ENCODE measurements at regions not wholly inside any gene's neighbourhood (a gene's known extent, or its start where the extent isn't known, plus 50 kb on each side); places are given as distances from the start of the nearest gene placed in this dataset.

DNA sequence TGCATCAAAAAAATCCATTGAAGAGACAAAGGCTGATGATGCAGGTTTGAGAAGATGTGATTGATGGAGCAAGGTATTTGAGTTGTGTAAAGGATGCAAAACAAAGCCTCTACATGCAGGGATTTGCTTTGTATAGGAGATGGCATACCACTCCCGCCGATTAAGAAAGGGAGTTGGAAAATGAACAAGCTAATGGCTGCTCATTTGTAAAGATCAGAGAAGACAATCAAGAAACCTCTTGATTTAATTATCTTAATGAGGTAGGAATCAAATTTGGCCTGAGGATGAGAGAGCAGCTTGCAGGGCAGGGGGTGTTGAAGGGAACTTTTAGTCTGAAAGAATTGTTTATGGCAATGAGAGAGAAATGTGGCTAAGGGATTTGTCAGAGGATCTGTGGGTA is 448.2 kb upstream of the ADGRB3 start:
- TF ChIP-seq, protein P1, sequence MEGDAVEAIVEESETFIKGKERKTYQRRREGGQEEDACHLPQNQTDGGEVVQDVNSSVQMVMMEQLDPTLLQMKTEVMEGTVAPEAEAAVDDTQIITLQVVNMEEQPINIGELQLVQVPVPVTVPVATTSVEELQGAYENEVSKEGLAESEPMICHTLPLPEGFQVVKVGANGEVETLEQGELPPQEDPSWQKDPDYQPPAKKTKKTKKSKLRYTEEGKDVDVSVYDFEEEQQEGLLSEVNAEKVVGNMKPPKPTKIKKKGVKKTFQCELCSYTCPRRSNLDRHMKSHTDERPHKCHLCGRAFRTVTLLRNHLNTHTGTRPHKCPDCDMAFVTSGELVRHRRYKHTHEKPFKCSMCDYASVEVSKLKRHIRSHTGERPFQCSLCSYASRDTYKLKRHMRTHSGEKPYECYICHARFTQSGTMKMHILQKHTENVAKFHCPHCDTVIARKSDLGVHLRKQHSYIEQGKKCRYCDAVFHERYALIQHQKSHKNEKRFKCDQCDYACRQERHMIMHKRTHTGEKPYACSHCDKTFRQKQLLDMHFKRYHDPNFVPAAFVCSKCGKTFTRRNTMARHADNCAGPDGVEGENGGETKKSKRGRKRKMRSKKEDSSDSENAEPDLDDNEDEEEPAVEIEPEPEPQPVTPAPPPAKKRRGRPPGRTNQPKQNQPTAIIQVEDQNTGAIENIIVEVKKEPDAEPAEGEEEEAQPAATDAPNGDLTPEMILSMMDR (IDR thresholded peaks at IDR 0.05; ENCODE audit: poor library complexity), result no peak
- no peak for TF ChIP-seq EZH2 (IDR thresholded peaks at IDR 0.05; ENCODE audit: borderline replicate concordance)

Data from hepatocyte (in vitro differentiated cells).